ENCODE measurements at regions not wholly inside any gene's neighbourhood (a gene's known extent, or its start where the extent isn't known, plus 50 kb on each side); places are given as distances from the start of the nearest gene placed in this dataset.
"Not testable (repeated sequence)": the region's sequence is repeated elsewhere in the genome, so short reads cannot be mapped to it uniquely, and the experiment has no call there.

- DNase-seq (ENCODE audit: extremely low read depth, low read depth) = no peak
- no peak for TF ChIP-seq CTCF (IDR thresholded peaks at IDR 0.05; ENCODE audit: low read depth, low read length)
These were observed 73.5 kb upstream of the CARMIL1 start for GRCh38 chr6:25205629-25206028.

GRCh38 chr6:25207453-25208155 lies 71.6 kb upstream of the CARMIL1 start:
- not testable (repeated sequence) for DNase-seq (ENCODE audit: extremely low read depth, low read depth)

DNA sequence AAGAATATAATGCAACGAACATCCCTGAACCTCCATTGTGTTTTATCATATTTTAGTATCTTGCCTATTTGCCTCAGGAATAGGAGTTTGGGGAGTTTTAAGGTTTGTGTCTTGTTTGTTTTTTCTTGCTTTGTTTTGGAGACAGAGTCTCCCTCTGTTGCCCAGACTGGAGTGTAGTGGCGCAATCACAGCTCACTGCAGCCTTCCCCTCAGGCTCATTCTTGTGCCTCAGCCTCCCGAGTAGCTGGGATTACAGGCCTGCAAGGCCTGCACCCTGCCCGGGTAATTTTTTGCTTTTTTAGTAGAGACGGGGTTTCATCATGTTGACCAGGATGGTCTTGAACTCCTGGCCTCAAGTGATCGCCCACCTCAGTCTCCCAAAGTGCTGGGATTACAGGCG lies 63.3 kb upstream of the CARMIL1 start:
- TF ChIP-seq CTCF (IDR thresholded peaks at IDR 0.05; ENCODE audit: low read depth, low read length) = no peak
- no peak for DNase-seq (ENCODE audit: extremely low read depth, low read depth)

DNA sequence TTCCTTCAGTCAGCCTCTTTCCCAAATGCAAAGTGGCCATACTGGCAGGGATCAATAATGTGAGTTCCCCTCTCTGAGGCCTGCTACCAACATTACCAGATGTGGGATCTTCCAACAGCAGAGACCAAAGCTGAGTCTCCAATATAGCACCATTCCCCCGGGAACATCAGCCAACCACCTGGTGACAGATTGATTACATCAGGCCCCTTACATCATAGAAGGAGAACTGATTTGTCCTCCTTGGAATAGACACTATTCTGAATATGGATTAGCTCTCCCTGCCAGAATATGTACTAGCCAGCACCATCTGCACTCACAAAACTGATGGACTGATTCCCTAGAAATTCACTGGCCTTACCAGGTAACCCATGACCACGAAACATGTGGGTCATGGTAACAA lies 61.9 kb upstream of the CARMIL1 start:
- DNase-seq (ENCODE audit: extremely low read depth, low read depth) = no peak
- TF ChIP-seq CTCF (IDR thresholded peaks at IDR 0.05; ENCODE audit: low read depth, low read length) = no peak

GRCh38 chr6:25217829-25218228 lies 61.3 kb upstream of the CARMIL1 start:
- TF ChIP-seq CTCF (IDR thresholded peaks at IDR 0.05; ENCODE audit: low read depth, low read length) = no peak
- no peak for DNase-seq (ENCODE audit: extremely low read depth, low read depth)

GRCh38 chr6:25218346-25218745 lies 60.8 kb upstream of the CARMIL1 start:
- no peak for DNase-seq (ENCODE audit: extremely low read depth, low read depth)
- no peak for TF ChIP-seq CTCF (IDR thresholded peaks at IDR 0.05; ENCODE audit: low read depth, low read length)

- no peak for DNase-seq (ENCODE audit: extremely low read depth, low read depth)
- no peak for TF ChIP-seq CTCF (IDR thresholded peaks at IDR 0.05; ENCODE audit: low read depth, low read length)
These were observed 59.8 kb upstream of the CARMIL1 start for GRCh38 chr6:25219216-25219916.

DNA sequence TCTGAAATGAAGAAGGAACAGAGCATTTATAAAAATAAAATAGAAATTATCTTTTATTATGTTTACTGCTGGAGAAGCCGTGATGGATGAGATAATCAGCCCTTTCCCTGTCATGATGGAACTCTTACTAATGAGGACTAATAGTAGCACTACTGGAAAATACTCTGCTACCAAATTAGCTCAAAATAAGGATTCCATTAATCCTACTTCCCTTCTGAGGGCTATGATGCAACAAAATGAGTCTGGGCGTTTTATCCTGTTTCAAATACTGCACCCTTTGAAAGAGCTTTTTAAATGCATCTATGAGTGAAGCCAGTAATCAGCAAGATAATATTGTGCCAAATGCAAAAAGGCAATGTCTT lies 59.3 kb upstream of the CARMIL1 start:
- DNase-seq (ENCODE audit: extremely low read depth, low read depth) = no peak
- TF ChIP-seq CTCF (IDR thresholded peaks at IDR 0.05; ENCODE audit: low read depth, low read length) = no peak
